H9 (cell line): ENCODE measurements at regions not wholly inside any gene's neighbourhood (a gene's known extent, or its start where the extent isn't known, plus 50 kb on each side); places are given as distances from the start of the nearest gene placed in this dataset.

Experiments
- DNase-seq: peaks from one replicate; pipeline ENCODE4 v3.0.0-alpha.2; 2017
- H2AFZ ChIP-seq: one replicate; pipeline ENCODE4 v1.6.1; 2013; ENCODE audit warnings: mild to moderate bottlenecking, low read length, control low read depth, moderate library complexity
- H2AK5ac ChIP-seq: 2 replicates; pipeline ENCODE4 v1.6.1; 2013; ENCODE audit warnings: low read length, control low read depth, mixed read lengths; ENCODE audit not compliant: insufficient read length
- H2BK120ac ChIP-seq: one replicate; pipeline ENCODE4 v1.6.1; 2013; ENCODE audit warnings: low read depth, mild to moderate bottlenecking, low read length, control low read depth, inconsistent platforms; ENCODE audit not compliant: poor library complexity, severe bottlenecking
- H2BK12ac ChIP-seq: 2 replicates; pipeline ENCODE4 v1.6.1; 2013; ENCODE audit warnings: low read length, control low read depth, mixed read lengths, low read depth; ENCODE audit not compliant: insufficient read length
- H2BK15ac ChIP-seq: 2 replicates; pipeline ENCODE4 v1.6.1; 2013; ENCODE audit warnings: low read depth, low read length, control low read depth
- H2BK20ac ChIP-seq: one replicate; pipeline ENCODE4 v1.6.1; 2013; ENCODE audit warnings: low read depth, mild to moderate bottlenecking, low read length, control low read depth, inconsistent platforms; ENCODE audit not compliant: poor library complexity, severe bottlenecking
- H2BK5ac ChIP-seq: 2 replicates; pipeline ENCODE4 v1.6.1; 2013; ENCODE audit warnings: low read length, control low read depth, mixed read lengths; ENCODE audit not compliant: insufficient read length
- H3K14ac ChIP-seq: 2 replicates; pipeline ENCODE4 v1.6.1; 2013; ENCODE audit warnings: low read length, control low read depth; ENCODE audit not compliant: insufficient read depth
- H3K18ac ChIP-seq: 2 replicates; pipeline ENCODE4 v1.6.1; 2013; ENCODE audit warnings: low read depth, mild to moderate bottlenecking, mixed read lengths, low read length, control low read depth; ENCODE audit not compliant: insufficient read length
- H3K23ac ChIP-seq: 2 replicates; pipeline ENCODE4 v1.6.1; 2013; ENCODE audit warnings: low read length, control low read depth, mixed read lengths, low read depth; ENCODE audit not compliant: insufficient read length
- H3K23me2 ChIP-seq: 2 replicates; pipeline ENCODE4 v1.6.1; 2013; ENCODE audit warnings: low read depth, mild to moderate bottlenecking, mixed read lengths, low read length, control low read depth; ENCODE audit not compliant: insufficient read length, poor library complexity, severe bottlenecking
- H3K27ac ChIP-seq: 2 replicates; pipeline ENCODE4 v1.5.1; 2013; ENCODE audit warnings: low read length, control low read depth, mixed read lengths, low read depth; ENCODE audit not compliant: insufficient read length
- H3K27me3 ChIP-seq: 2 replicates; pipeline ENCODE4 v1.6.1; 2013; ENCODE audit warnings: low read length, control low read depth, inconsistent platforms; ENCODE audit not compliant: insufficient read depth
- H3K4ac ChIP-seq: 2 replicates; pipeline ENCODE4 v1.6.1; 2013; ENCODE audit warnings: low read depth, mild to moderate bottlenecking, control low read depth, inconsistent platforms, low read length, moderate library complexity
- H3K4me1 ChIP-seq: 2 replicates; pipeline ENCODE4 v1.6.1; 2013; ENCODE audit warnings: low read length, control low read depth, inconsistent platforms; ENCODE audit not compliant: insufficient read depth
- H3K4me2 ChIP-seq: 2 replicates; pipeline ENCODE4 v1.6.1; 2013; ENCODE audit warnings: low read length, control low read depth, mixed read lengths; ENCODE audit not compliant: insufficient read length, insufficient read depth
- H3K56ac ChIP-seq: 2 replicates; pipeline ENCODE4 v1.6.1; 2013; ENCODE audit warnings: low read depth, mild to moderate bottlenecking, mixed read lengths, low read length, control low read depth; ENCODE audit not compliant: insufficient read length
- H3K79me1 ChIP-seq: 2 replicates; pipeline ENCODE4 v1.6.1; 2013; ENCODE audit warnings: low read depth, mild to moderate bottlenecking, moderate library complexity, low read length, control low read depth, inconsistent platforms; ENCODE audit not compliant: insufficient read depth, poor library complexity, severe bottlenecking
- H3K79me2 ChIP-seq: 2 replicates; pipeline ENCODE4 v1.6.1; 2013; ENCODE audit warnings: low read length, control low read depth, inconsistent platforms; ENCODE audit not compliant: insufficient read depth
- H3K9ac ChIP-seq: 2 replicates; pipeline ENCODE4 v1.6.1; 2013; ENCODE audit warnings: low read length, control low read depth, mixed read lengths; ENCODE audit not compliant: insufficient read length; ENCODE audit errors: extremely low read depth
- H3K9me3 ChIP-seq: one replicate; pipeline ENCODE4 v1.6.1; 2013; ENCODE audit warnings: low read depth, low read length, inconsistent platforms; ENCODE audit not compliant: control insufficient read depth
- H3T11ph ChIP-seq: one replicate; pipeline ENCODE4 v1.6.1; 2013; ENCODE audit warnings: mild to moderate bottlenecking, low read length, control low read depth, inconsistent platforms
- H4K20me1 ChIP-seq: one replicate; pipeline ENCODE4 v1.6.1; 2013; ENCODE audit not compliant: control insufficient read depth, insufficient read length, insufficient read depth
- H4K5ac ChIP-seq: 2 replicates; pipeline ENCODE4 v1.6.1; 2013; ENCODE audit warnings: low read depth, mild to moderate bottlenecking, mixed read lengths, low read length, control low read depth; ENCODE audit not compliant: insufficient read length
- H4K8ac ChIP-seq: replicated peaks from 2 replicates; pipeline ENCODE4 v1.6.1; 2013; ENCODE audit warnings: low read length, control low read depth, mixed read lengths, low read depth; ENCODE audit not compliant: insufficient read length
- H4K91ac ChIP-seq: 2 replicates; pipeline ENCODE4 v1.6.1; 2013; ENCODE audit warnings: low read depth, mild to moderate bottlenecking, moderate library complexity, mixed read lengths, low read length, control low read depth; ENCODE audit not compliant: insufficient read length
- H3K27ac Mint-ChIP-seq, 3 experiments: 2 replicates in 2 of 3; 3 replicates in 1 of 3; pipeline ENCODE4 v1.8.0; 2020 to 2021; ENCODE audit warnings: mixed read lengths in 3 of 3, mild to moderate bottlenecking in 1 of 3, moderate library complexity in 1 of 3
- H3K27me3 Mint-ChIP-seq: 2 replicates; pipeline ENCODE4 v1.8.0; 2021; ENCODE audit warnings: low read depth, mild to moderate bottlenecking, moderate library complexity, mixed read lengths
- H3K36me3 Mint-ChIP-seq, 3 experiments: 2 replicates in 2 of 3; 3 replicates in 1 of 3; pipeline ENCODE4 v1.8.0; 2020 to 2021; ENCODE audit warnings: low read depth in 3 of 3, mixed read lengths in 3 of 3; ENCODE audit not compliant: insufficient read depth in 1 of 3
- H3K4me1 Mint-ChIP-seq, 2 experiments: 2 replicates each; pipeline ENCODE4 v1.8.0; 2020; ENCODE audit warnings: mixed read lengths in 2 of 2
- H3K4me3 Mint-ChIP-seq, 2 experiments: 2 replicates in 1 of 2; 3 replicates in 1 of 2; pipeline ENCODE4 v1.8.0; 2020 to 2021; ENCODE audit warnings: mild to moderate bottlenecking in 2 of 2, mixed read lengths in 2 of 2, moderate library complexity in 1 of 2
- H3K9me3 Mint-ChIP-seq, 2 experiments: 2 replicates in 1 of 2; 3 replicates in 1 of 2; pipeline ENCODE4 v1.8.0; 2020; ENCODE audit warnings: mild to moderate bottlenecking in 2 of 2, mixed read lengths in 2 of 2, moderate library complexity in 1 of 2
- CTCF ChIP-seq: fragments of 200-600 bp; sonication (generic); conservative IDR thresholded peaks from 3 replicates; pipeline ENCODE4 v1.8.0; 2021; ENCODE audit warnings: antibody characterized with exemption, mild to moderate bottlenecking

- no peak overlapping the region for H3K4me3 Mint-ChIP-seq
- H3K18ac ChIP-seq = no peak overlapping the region
- no peak overlapping the region for H4K5ac ChIP-seq
- no peak overlapping the region for H3K56ac ChIP-seq
- no peak overlapping the region for H2BK120ac ChIP-seq
- H4K91ac ChIP-seq = no peak overlapping the region
- H3K36me3 Mint-ChIP-seq = peaks cover 15 to 22% (median 15%) of the 10 kb centered on the region in 3 experiments
- H2BK5ac ChIP-seq = no peak overlapping the region
- no peak for TF ChIP-seq CTCF
- no peak overlapping the region for H3K14ac ChIP-seq
- no peak for DNase-seq
- H3K79me1 ChIP-seq = no peaks in the 10 kb centered on the region
- no peak overlapping the region for H2BK12ac ChIP-seq
- H2BK15ac ChIP-seq = no peak overlapping the region
- H3K4me1 ChIP-seq = no peaks in the 10 kb centered on the region; the same call in 1 of the 2 replicates
- H3K27me3 Mint-ChIP-seq = no peaks in the 10 kb centered on the region
- no peak overlapping the region for H2BK20ac ChIP-seq
- no peak overlapping the region for H3K27ac ChIP-seq
- H4K8ac ChIP-seq = no peak overlapping the region
- H3K4me2 ChIP-seq = no peak overlapping the region
- peaks cover 14 to 21% of the 10 kb centered on the region in 2 experiments for H3K9me3 Mint-ChIP-seq
- no peak overlapping the region for H3K4ac ChIP-seq
- no peak overlapping the region for H3K9ac ChIP-seq
- H2AK5ac ChIP-seq = no peak overlapping the region
- H3K23me2 ChIP-seq = no peaks in the 10 kb centered on the region
- peaks cover 6 to 12% of the 10 kb centered on the region in 2 experiments; a peak in 3 of 4 replicates for H3K4me1 Mint-ChIP-seq
- H3T11ph ChIP-seq = no peak overlapping the region
- H4K20me1 ChIP-seq = no peaks in the 10 kb centered on the region
- no peak overlapping the region; a peak in 1 of 7 replicates for H3K27ac Mint-ChIP-seq
- peaks cover 5% of the 10 kb centered on the region for H3K9me3 ChIP-seq
- H3K23ac ChIP-seq = no peak overlapping the region
- H3K79me2 ChIP-seq = no peaks in the 10 kb centered on the region
- no peak overlapping the region for H2AFZ ChIP-seq
- no peaks in the 10 kb centered on the region for H3K27me3 ChIP-seq
Measured at GRCh38 chr20:52056203-52057062, 135.1 kb downstream of the ZFP64 start.
